AG04450 (cell line): ENCODE measurements at regions not wholly inside any gene's neighbourhood (a gene's known extent, or its start where the extent isn't known, plus 50 kb on each side); places are given as distances from the start of the nearest gene placed in this dataset.

ENCODE experiments used
- CTCF ChIA-PET: fragments of 300-600, 350-600 bp; formaldehyde crosslinking; extraction: SDS; loops from one replicate; lab custom pipeline; 2022; ENCODE audit warnings: antibody characterized with exemption, inconsistent platforms; lab: Charles Lee
- POLR2A ChIA-PET: fragments of 350-600 bp; formaldehyde crosslinking; extraction: SDS; loops from one replicate; lab custom pipeline; 2021; ENCODE audit warnings: antibody characterized with exemption, inconsistent platforms; lab: Yijun Ruan, JAX
- DNase-seq: peaks from one replicate; pipeline ENCODE4 v3.0.0-alpha.2; 2011; ENCODE audit warnings: low read depth, low spot score
- H3K27ac ChIP-seq: one replicate; pipeline ENCODE4 v1.5.1; 2012; ENCODE audit warnings: low read depth, low read length, control low read depth
- H3K27me3 ChIP-seq: one replicate; pipeline ENCODE4 v1.6.0; 2012; ENCODE audit warnings: low read length; ENCODE audit not compliant: control insufficient read depth, insufficient read depth
- H3K4me3 ChIP-seq: 2 replicates; pipeline ENCODE4 v1.5.1; 2011; ENCODE audit warnings: mild to moderate bottlenecking, low read depth, low read length, control low read depth
- H3K9me3 ChIP-seq: 2 replicates; pipeline ENCODE4 v1.5.1; 2012; ENCODE audit warnings: low read length; ENCODE audit not compliant: control insufficient read depth, insufficient read depth
- CTCF ChIP-seq: IDR thresholded peaks from 2 replicates; pipeline ENCODE4 v1.5.1; 2011; ENCODE audit warnings: low read depth, low read length, control low read depth, inconsistent platforms

GRCh38 chr3:160143482-160143881, 81.7 kb upstream of the C3orf80 start:
- ChIA-PET POLR2A (no interaction called here), CTCF (interaction anchor here (0.6 kb wide), 1 partner anchor 311 kb away, joined by 3 read pairs; no protein-coding TSS in a partner anchor)
- no peak overlapping the region for H3K4me3 ChIP-seq
- no peak for DNase-seq
- no peaks in the 10 kb centered on the region for H3K9me3 ChIP-seq
- H3K27me3 ChIP-seq: no peaks in the 10 kb centered on the region
- no peak for TF ChIP-seq CTCF
- H3K27ac ChIP-seq: no peak overlapping the region

GRCh38 chr3:160150066-160150465, 75.2 kb upstream of the C3orf80 start:
- TF ChIP-seq CTCF: no peak
- Histone ChIP-seq H3K9me3 (no peaks in the 10 kb centered on the region), H3K27me3 (no peaks in the 10 kb centered on the region), H3K27ac (no peak overlapping the region), H3K4me3 (no peak overlapping the region)
- no peak for DNase-seq
- ChIA-PET POLR2A (no interaction called here), CTCF (interaction anchor here (1.1 to 2.0 kb wide), 2 partner anchors 13 to 263 kb away, joined by 3 to 7 read pairs; no protein-coding TSS in a partner anchor)

GRCh38 chr3:160150525-160150924, 74.7 kb upstream of the C3orf80 start:
- POLR2A ChIA-PET: interaction anchor here (0.5 kb wide), 1 partner anchor 14 kb away, joined by 6 read pairs; no protein-coding TSS in a partner anchor
- Histone ChIP-seq H3K27ac (no peak overlapping the region), H3K9me3 (no peaks in the 10 kb centered on the region), H3K4me3 (no peak overlapping the region), H3K27me3 (no peaks in the 10 kb centered on the region)
- CTCF ChIA-PET: interaction anchor here (1.1 to 2.0 kb wide), 2 partner anchors 13 to 263 kb away, joined by 3 to 7 read pairs; no protein-coding TSS in a partner anchor
- no peak for TF ChIP-seq CTCF
- DNase-seq: no peak

GRCh38 chr3:160152638-160153037, 72.6 kb upstream of the C3orf80 start:
- ChIA-PET POLR2A (no interaction called here), CTCF (interaction anchor here (1.6 kb wide), 1 partner anchor 10 kb away, joined by 7 read pairs; no protein-coding TSS in a partner anchor)
- DNase-seq: no peak

GRCh38 chr3:160154033-160154432, 71.2 kb upstream of the C3orf80 start:
- H3K9me3 ChIP-seq: no peaks in the 10 kb centered on the region
- no peak for TF ChIP-seq CTCF
- H3K27ac ChIP-seq: no peak overlapping the region
- H3K27me3 ChIP-seq: no peaks in the 10 kb centered on the region
- CTCF ChIA-PET: interaction anchor here (1.3 kb wide), 1 partner anchor 9 kb away, joined by 6 read pairs; no protein-coding TSS in a partner anchor
- POLR2A ChIA-PET: no interaction called here
- no peak overlapping the region for H3K4me3 ChIP-seq
- no peak for DNase-seq

More at GRCh38 chr3:160152638-160153037, 72.6 kb upstream of the C3orf80 start:
- no peak for TF ChIP-seq CTCF
- Histone ChIP-seq H3K4me3 (no peak overlapping the region), H3K27me3 (no peaks in the 10 kb centered on the region), H3K27ac (no peak overlapping the region), H3K9me3 (no peaks in the 10 kb centered on the region)
